Ecto neural progenitor cell (in vitro differentiated cells): ENCODE measurements at regions not wholly inside any gene's neighbourhood (a gene's known extent, or its start where the extent isn't known, plus 50 kb on each side); places are given as distances from the start of the nearest gene placed in this dataset.
"Not testable (repeated sequence)": the region's sequence is repeated elsewhere in the genome, so short reads cannot be mapped to it uniquely, and the experiment has no call there.

Source experiments
- DNase-seq: peaks from one replicate; pipeline ENCODE4 v3.0.0-alpha.2; 2018; ENCODE audit warnings: low spot score

- DNase-seq, result not testable (repeated sequence)
Observed at GRCh38 chr1:83472066-83472465, 526.9 kb downstream of the TTLL7 start.

- DNase-seq, result not testable (repeated sequence)
Observed at GRCh38 chr1:83471272-83471671, 527.7 kb downstream of the TTLL7 start.

DNA sequence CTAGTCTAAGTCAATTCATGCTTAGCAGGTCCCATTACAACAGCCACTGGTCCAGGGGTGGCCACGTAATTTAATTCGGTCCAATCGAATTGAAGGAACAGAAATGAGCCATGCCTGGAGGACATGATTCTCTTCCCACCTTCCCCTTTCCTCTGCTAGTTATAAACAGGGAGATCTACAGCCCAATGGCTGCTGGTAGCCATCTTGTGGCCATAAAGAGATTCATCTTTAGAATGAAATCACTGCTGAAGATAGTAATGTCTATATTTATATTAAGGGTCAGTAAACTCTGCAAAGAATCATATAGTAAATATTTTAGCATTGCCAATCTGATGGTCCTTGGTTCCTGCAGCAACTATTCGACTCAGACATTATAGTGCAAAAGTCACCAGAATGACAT is 530.6 kb downstream of the TTLL7 start:
- not testable (repeated sequence) for DNase-seq

- not testable (repeated sequence) for DNase-seq
Observed at GRCh38 chr1:83457735-83458248, 541.1 kb downstream of the TTLL7 start.

GRCh38 chr1:83457281-83457680 is 541.7 kb downstream of the TTLL7 start:
- not testable (repeated sequence) for DNase-seq

DNA sequence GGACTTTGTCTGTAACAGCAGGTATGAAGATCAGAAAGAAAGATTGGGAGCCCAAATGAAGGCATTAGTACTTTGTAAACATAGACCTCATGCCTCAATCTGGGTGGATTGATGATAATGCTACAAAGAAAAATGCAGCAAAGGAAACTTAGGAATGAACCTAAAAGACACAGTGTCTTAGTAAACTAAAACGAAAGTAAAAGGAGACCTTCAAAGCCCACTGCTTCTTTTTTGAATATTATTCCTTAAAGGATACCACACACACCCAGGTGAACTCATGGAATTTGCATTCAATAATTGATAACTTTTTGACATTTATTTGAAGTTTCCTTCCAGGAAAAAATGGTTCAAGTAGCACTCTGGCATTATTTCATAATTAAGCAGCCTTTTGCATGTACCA is 543.2 kb downstream of the TTLL7 start:
- not testable (repeated sequence) for DNase-seq

GRCh38 chr1:83445873-83446272 is 553.1 kb downstream of the TTLL7 start:
- not testable (repeated sequence) for DNase-seq

DNA sequence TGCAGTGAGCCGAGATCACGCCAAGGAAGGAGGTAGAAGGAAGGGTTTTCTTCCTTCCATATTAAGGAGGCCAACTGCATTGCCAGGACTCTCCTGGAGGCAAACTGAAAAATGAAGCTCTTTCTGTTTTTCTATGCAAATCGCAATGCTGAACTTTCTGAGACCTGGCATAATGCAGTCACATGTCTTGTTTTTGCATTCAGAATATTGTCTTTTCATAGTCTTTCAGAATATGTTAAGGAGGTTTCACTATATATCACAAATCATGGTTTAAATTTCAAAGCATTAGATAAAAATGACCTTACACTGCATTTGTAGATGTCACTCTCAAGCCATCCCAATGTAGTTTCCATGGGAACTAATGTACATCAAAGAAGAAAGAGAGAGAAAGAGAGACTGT is 556.5 kb downstream of the TTLL7 start:
- DNase-seq, result not testable (repeated sequence)

GRCh38 chr1:83440586-83440985 is 558.3 kb downstream of the TTLL7 start:
- not testable (repeated sequence) for DNase-seq

DNA sequence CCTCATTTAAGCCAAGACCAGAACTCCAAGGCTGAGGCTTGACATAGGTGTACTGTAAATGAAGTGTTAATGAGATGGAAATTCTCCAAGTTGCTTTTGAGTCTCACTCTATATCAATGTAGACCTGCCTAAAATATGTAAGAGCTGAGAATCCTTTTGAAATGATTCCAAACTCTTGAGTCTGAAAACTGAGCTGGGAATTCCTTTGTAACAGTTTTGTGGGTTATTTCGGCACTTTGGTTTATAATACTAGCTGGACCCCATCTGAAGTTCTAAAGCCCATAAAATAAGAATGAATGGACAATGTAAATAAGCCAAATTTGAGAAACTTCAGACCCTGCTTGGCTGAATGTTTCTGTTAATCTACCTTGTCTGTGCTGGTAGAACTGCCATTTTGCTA is 558.9 kb downstream of the TTLL7 start:
- not testable (repeated sequence) for DNase-seq

- not testable (repeated sequence) for DNase-seq
Observed at GRCh38 chr1:83438316-83438715, 560.6 kb downstream of the TTLL7 start.

DNA sequence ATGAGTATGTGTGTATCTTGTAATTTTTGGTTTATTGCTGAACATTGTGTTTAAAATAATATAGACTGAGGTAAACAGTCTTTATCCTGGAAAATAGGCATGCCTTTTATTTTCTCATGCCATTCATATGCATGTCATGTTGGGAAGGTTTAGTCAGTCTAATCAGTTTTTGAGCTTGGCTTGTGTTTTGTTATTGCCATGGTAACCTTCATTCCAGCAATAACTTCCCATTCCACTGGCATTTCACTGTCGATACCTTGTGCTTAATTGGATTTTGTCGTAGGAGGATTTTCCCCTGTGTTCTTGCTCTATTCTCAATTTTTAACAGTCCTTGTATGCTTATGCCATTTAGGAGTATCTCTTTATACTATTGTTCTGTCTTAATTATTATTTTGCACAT is 563.6 kb downstream of the TTLL7 start:
- DNase-seq, result not testable (repeated sequence)

GRCh38 chr1:83427566-83427965 is 571.4 kb downstream of the TTLL7 start:
- DNase-seq, result not testable (repeated sequence)

- not testable (repeated sequence) for DNase-seq
Observed at GRCh38 chr1:83423382-83423781, 575.5 kb downstream of the TTLL7 start.

- DNase-seq, result no peak
Observed at GRCh38 chr1:83418558-83418957, 580.4 kb downstream of the TTLL7 start.

DNA sequence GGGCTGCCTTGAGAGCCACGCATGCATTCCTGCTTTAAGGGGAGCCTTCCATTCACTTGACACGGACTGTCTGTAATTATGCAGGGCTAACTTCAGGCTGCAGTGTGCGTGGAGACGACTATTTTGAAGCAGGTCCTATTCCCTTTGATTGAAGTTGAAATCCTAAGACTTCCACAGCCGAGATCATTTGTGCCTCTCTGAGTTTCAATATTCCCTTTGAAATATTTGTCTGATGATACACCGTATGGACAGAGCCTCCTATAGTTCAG is 585.2 kb downstream of the TTLL7 start:
- DNase-seq, result not testable (repeated sequence)

DNA sequence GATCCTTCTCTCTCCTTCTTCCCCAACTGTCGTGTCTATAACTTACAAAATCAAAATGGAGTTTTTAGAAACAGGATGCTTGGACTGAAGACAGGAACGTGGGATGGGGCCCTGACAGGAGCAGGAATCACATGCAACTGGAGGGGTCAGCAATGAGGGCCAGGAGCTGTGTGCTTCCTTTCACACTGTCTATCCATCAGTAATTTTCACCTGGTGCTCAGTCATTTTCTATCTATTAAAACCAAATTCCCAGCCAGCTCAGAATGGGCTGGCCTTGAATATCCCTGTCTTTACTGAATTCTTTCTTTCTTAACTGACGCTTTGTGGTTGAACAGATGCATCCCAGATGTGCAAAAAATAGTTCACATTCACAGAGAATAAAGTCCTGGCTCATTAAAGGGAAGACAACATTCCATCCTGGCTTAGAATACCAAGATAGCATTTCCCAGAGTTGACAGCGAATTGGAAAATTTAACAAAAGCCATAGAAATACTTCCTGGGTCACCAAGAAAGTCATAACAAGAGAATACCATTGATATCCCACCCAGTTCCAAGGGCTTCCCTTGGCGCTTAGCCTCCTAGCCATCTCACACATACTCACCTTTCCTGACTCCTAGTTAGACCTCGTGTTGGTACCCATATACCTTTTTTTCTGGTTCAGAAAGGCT is 588.1 kb downstream of the TTLL7 start:
- DNase-seq, result not testable (repeated sequence)

DNA sequence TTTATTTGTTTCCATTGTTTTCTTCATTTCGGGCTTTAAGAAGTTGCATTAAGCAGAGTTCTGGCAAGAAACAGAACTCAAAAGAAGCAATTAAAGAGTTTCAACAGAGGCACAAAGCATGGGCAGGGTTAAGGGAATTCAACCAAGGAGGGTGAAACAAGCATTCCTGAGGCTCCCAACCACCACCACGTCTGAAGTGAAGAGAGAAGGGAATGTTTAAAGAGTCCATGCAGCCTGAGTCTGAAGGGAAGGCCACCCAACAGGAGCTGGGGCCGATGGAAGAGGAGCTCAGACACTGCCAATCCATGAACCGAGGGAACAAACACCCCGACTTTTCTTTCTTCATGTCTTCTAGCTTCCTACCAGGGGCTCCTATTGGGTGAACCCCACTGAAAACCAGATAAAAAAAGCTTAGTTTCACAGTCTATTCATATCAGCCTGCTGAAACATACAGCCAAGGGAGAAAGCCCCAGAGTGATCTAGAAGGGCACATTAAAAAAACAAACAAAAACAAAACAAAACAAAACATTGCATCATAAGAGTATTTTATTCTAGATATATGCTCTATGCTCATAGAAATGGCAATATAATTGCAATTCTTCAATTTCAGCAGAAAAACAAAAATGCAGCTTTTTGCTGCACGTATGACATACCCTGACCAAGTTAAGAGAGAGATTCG is 592.1 kb downstream of the TTLL7 start:
- DNase-seq, result not testable (repeated sequence)

- not testable (repeated sequence) for DNase-seq
Observed at GRCh38 chr1:83405789-83406188, 593.1 kb downstream of the TTLL7 start.

- DNase-seq, result not testable (repeated sequence)
Observed at GRCh38 chr1:83403500-83403899, 595.4 kb downstream of the TTLL7 start.

DNA sequence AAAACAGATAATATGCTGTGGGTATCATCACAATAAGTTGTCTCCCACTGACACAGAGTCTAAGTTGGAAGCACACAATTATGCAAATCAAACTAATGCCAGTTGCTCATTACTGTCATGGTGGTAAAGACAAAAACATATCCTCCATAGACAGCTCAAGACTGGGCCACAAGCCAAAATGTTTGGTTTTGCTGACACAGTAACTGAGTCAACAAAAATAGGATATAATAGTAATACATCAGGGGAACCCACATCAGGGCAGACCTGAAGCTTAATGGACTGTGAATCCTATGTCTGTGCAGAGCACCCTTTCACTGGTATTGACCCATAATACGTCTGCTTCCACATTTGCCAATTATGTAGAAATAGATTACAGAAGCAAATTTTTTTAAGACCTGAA is 597.8 kb downstream of the TTLL7 start:
- DNase-seq, result not testable (repeated sequence)

- not testable (repeated sequence) for DNase-seq
Observed at GRCh38 chr1:83400173-83400572, 598.8 kb downstream of the TTLL7 start.

DNA sequence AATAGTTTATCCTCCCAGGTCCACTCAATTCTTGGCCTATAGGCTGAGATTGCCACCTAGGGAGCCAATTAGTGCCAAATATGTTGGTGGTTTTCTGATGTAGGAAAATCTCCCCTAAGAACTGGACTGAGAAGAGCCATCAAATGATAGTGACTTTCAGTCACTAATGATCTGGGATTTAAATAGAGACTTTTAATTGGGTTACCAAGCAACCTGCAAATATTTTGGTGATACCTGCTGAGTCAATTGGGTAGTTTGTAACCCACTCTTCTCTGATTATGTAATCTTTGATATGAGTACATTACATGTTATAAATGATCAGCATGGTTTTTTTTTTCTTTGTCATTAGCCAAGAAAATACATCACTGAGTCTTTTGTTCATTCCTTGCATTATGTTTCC is 600.8 kb downstream of the TTLL7 start:
- DNase-seq, result not testable (repeated sequence)

GRCh38 chr1:83395130-83395529 is 603.8 kb downstream of the TTLL7 start:
- not testable (repeated sequence) for DNase-seq
